ENCODE measurements at regions not wholly inside any gene's neighbourhood (a gene's known extent, or its start where the extent isn't known, plus 50 kb on each side); places are given as distances from the start of the nearest gene placed in this dataset.

- no peak for DNase-seq
Measured at GRCh38 chr18:27825689-27826088, 351.2 kb downstream of the CDH2 start.

- no peak for DNase-seq
Measured at GRCh38 chr18:27824841-27825681, 351.9 kb downstream of the CDH2 start.

GRCh38 chr18:27824275-27824674 lies 352.7 kb downstream of the CDH2 start:
- no peak for DNase-seq

GRCh38 chr18:27823053-27823452 lies 353.9 kb downstream of the CDH2 start:
- no peak for DNase-seq

- DNase-seq, result no peak
Measured at GRCh38 chr18:27808683-27809082, 368.2 kb downstream of the CDH2 start.

GRCh38 chr18:27803957-27804356 lies 373.0 kb downstream of the CDH2 start:
- no peak for DNase-seq

GRCh38 chr18:27797484-27797883 lies 379.4 kb downstream of the CDH2 start:
- DNase-seq, result no peak

- no peak for DNase-seq
Measured at GRCh38 chr18:27794181-27794926, 382.6 kb downstream of the CDH2 start.

- no peak for DNase-seq
Measured at GRCh38 chr18:27793013-27793785, 383.7 kb downstream of the CDH2 start.

- DNase-seq, result no peak
Measured at GRCh38 chr18:27789406-27789805, 387.5 kb downstream of the CDH2 start.

GRCh38 chr18:27787547-27787946 lies 389.4 kb downstream of the CDH2 start:
- no peak for DNase-seq

- DNase-seq, result no peak
Measured at GRCh38 chr18:27785815-27786471, 391.0 kb downstream of the CDH2 start.

- no peak for DNase-seq
Measured at GRCh38 chr18:27780061-27780745, 396.7 kb downstream of the CDH2 start.

- DNase-seq, result no peak
Measured at GRCh38 chr18:27778925-27779324, 398.0 kb downstream of the CDH2 start.

GRCh38 chr18:27778441-27778840 lies 398.5 kb downstream of the CDH2 start:
- DNase-seq, result no peak

GRCh38 chr18:27772081-27772480 lies 404.8 kb downstream of the CDH2 start:
- no peak for DNase-seq

GRCh38 chr18:27771571-27771970 lies 405.4 kb downstream of the CDH2 start:
- no peak for DNase-seq

GRCh38 chr18:27769152-27769551 lies 407.8 kb downstream of the CDH2 start:
- no peak for DNase-seq

GRCh38 chr18:27763936-27764335 lies 413.0 kb downstream of the CDH2 start:
- no peak for DNase-seq

- no peak for DNase-seq
Measured at GRCh38 chr18:27763341-27763740, 413.6 kb downstream of the CDH2 start.

GRCh38 chr18:27762054-27762453 lies 414.9 kb downstream of the CDH2 start:
- no peak for DNase-seq

- DNase-seq, result no peak
Measured at GRCh38 chr18:27752944-27753343, 424.0 kb downstream of the CDH2 start.

All from inflammatory macrophage treated with lipopolysaccharide for 4 hours (primary cell).